RWPE2 (cell line): ENCODE measurements at regions not wholly inside any gene's neighbourhood (a gene's known extent, or its start where the extent isn't known, plus 50 kb on each side); places are given as distances from the start of the nearest gene placed in this dataset.
"Not testable (repeated sequence)": the region's sequence is repeated elsewhere in the genome, so short reads cannot be mapped to it uniquely, and the experiment has no call there.

Experiments used
- ATAC-seq: fragments of 200-7000 bp; cut with Tn5 transposase; 3 replicates; pipeline ENCODE4 v1.9.1; 2021; ENCODE audit warnings: low read depth
- DNase-seq: peaks from one replicate; pipeline ENCODE4 v3.0.0-alpha.2; 2020; ENCODE audit warnings: low spot score
- H3K27ac ChIP-seq: fragments of 450-650 bp; 2 replicates; pipeline ENCODE4 v1.5.1; 2017; ENCODE audit warnings: mild to moderate bottlenecking; ENCODE audit not compliant: poor library complexity, severe bottlenecking
- H3K27me3 ChIP-seq: fragments of 250-450 bp; sonication (Bioruptor Pico); 2 replicates; pipeline ENCODE4 v1.5.1; 2021; ENCODE audit warnings: mild to moderate bottlenecking, moderate library complexity; ENCODE audit not compliant: insufficient read depth, poor library complexity, severe bottlenecking
- H3K36me3 ChIP-seq: fragments of 250-450 bp; sonication (Bioruptor Pico); 2 replicates; pipeline ENCODE4 v1.5.1; 2020; ENCODE audit warnings: low read depth, mild to moderate bottlenecking, moderate library complexity
- H3K4me1 ChIP-seq: fragments of 250-450 bp; sonication (Bioruptor Pico); 2 replicates; pipeline ENCODE4 v1.5.1; 2021; ENCODE audit warnings: mild to moderate bottlenecking, moderate library complexity; ENCODE audit not compliant: insufficient read depth, poor library complexity, severe bottlenecking
- H3K4me3 ChIP-seq: fragments of 250-450 bp; sonication (Bioruptor Pico); 2 replicates; pipeline ENCODE4 v1.5.1; 2021; ENCODE audit warnings: mild to moderate bottlenecking, moderate library complexity; ENCODE audit not compliant: severe bottlenecking
- H3K9me3 ChIP-seq: fragments of 250-450 bp; sonication (Bioruptor Pico); 2 replicates; pipeline ENCODE4 v1.5.1; 2021; ENCODE audit warnings: mild to moderate bottlenecking, moderate library complexity; ENCODE audit not compliant: severe bottlenecking
- CTCF ChIP-seq: fragments of 450-650 bp; IDR thresholded peaks from one replicate; pipeline ENCODE4 v1.5.1; 2017; ENCODE audit warnings: mild to moderate bottlenecking, moderate library complexity; ENCODE audit not compliant: poor library complexity, severe bottlenecking

GRCh38 chr4:147285751-147286150 lies 195.1 kb upstream of the EDNRA start:
- Histone ChIP-seq H3K27me3 (no peaks in the 10 kb centered on the region), H3K36me3 (no peaks in the 10 kb centered on the region), H3K4me1 (peaks cover 7% of the 10 kb centered on the region), H3K9me3 (peaks cover 2% of the 10 kb centered on the region), H3K4me3 (no peak overlapping the region), H3K27ac (peak overlapping the region; percentile 21)
- no peak for ATAC-seq
- TF ChIP-seq CTCF: no peak
- no peak for DNase-seq

- no peaks in the 10 kb centered on the region for H3K9me3 ChIP-seq
- DNase-seq (no peak), ATAC-seq (no peak)
- no peak overlapping the region for H3K4me3 ChIP-seq
- no peak overlapping the region for H3K27ac ChIP-seq
- no peaks in the 10 kb centered on the region for H3K36me3 ChIP-seq
- no peaks in the 10 kb centered on the region for H3K27me3 ChIP-seq
- H3K4me1 ChIP-seq: peaks cover 7% of the 10 kb centered on the region
- no peak for TF ChIP-seq CTCF
Measured at GRCh38 chr4:147286846-147287587, 193.9 kb upstream of the EDNRA start.

GRCh38 chr4:147287588-147287890 lies 193.4 kb upstream of the EDNRA start:
- no peak for ATAC-seq

GRCh38 chr4:147288512-147288911 lies 192.4 kb upstream of the EDNRA start:
- H3K36me3 ChIP-seq: no peaks in the 10 kb centered on the region
- H3K27ac ChIP-seq: no peak overlapping the region
- H3K4me3 ChIP-seq: no peak overlapping the region
- no peak for TF ChIP-seq CTCF
- H3K9me3 ChIP-seq: no peaks in the 10 kb centered on the region
- DNase-seq (no peak), ATAC-seq (no peak)
- no peaks in the 10 kb centered on the region for H3K27me3 ChIP-seq
- peaks cover 7% of the 10 kb centered on the region for H3K4me1 ChIP-seq

More at GRCh38 chr4:147287588-147287890, 193.4 kb upstream of the EDNRA start:
- peaks cover 7% of the 10 kb centered on the region for H3K4me1 ChIP-seq
- no peak for TF ChIP-seq CTCF
- DNase-seq: no peak
- H3K9me3 ChIP-seq: no peaks in the 10 kb centered on the region
- H3K27me3 ChIP-seq: no peaks in the 10 kb centered on the region
- no peak overlapping the region for H3K27ac ChIP-seq
- no peaks in the 10 kb centered on the region for H3K36me3 ChIP-seq
- no peak overlapping the region for H3K4me3 ChIP-seq

- Histone ChIP-seq H3K27me3 (no peaks in the 10 kb centered on the region), H3K4me3 (no peak overlapping the region), H3K27ac (no peak overlapping the region), H3K36me3 (no peaks in the 10 kb centered on the region), H3K4me1 (peaks cover 7% of the 10 kb centered on the region), H3K9me3 (no peaks in the 10 kb centered on the region)
- DNase-seq (no peak), ATAC-seq (no peak)
- no peak for TF ChIP-seq CTCF
Measured at GRCh38 chr4:147289181-147289580, 191.7 kb upstream of the EDNRA start.

- H3K27ac ChIP-seq: not testable (repeated sequence)
Measured at GRCh38 chr4:147292604-147293313, 188.1 kb upstream of the EDNRA start.

GRCh38 chr4:147293314-147293677 lies 187.6 kb upstream of the EDNRA start:
- ATAC-seq, H3K4me1 ChIP-seq, DNase-seq, H3K27ac ChIP-seq, H3K4me3 ChIP-seq, H3K27me3 ChIP-seq, H3K36me3 ChIP-seq, H3K9me3 ChIP-seq: not testable (repeated sequence)

More at GRCh38 chr4:147292604-147293313, 188.1 kb upstream of the EDNRA start:
- not testable (repeated sequence) for H3K36me3 ChIP-seq, H3K27me3 ChIP-seq, H3K4me1 ChIP-seq, ATAC-seq, DNase-seq, H3K4me3 ChIP-seq, H3K9me3 ChIP-seq
